ENCODE measurements at regions not wholly inside any gene's neighbourhood (a gene's known extent, or its start where the extent isn't known, plus 50 kb on each side); places are given as distances from the start of the nearest gene placed in this dataset.

GRCh38 chr12:123033392-123034021, 53.0 kb downstream of the ARL6IP4 start:
- peak in 1 of 4 donors; percentile 8 for DNase-seq
- Histone ChIP-seq H3K36me3 (peaks cover 0 to 20% of the 10 kb centered on the region in 2 donors), H3K4me3 (no peak overlapping the region), H3K27me3 (no peaks in the 10 kb centered on the region), H3K4me1 (peaks cover 0 to 16% of the 10 kb centered on the region in 2 donors), H3K27ac (no peak overlapping the region), H3K9me3 (no peaks in the 10 kb centered on the region)
- no peak for TF ChIP-seq CTCF (IDR thresholded peaks at IDR 0.05)
- intact Hi-C loops (cut with DNase I): no loop called here
- no peak for ATAC-seq

- Histone ChIP-seq H3K27ac (no peak overlapping the region), H3K36me3 (peaks cover 0 to 26% of the 10 kb centered on the region in 2 donors), H3K4me1 (peaks cover 0 to 16% of the 10 kb centered on the region in 2 donors), H3K27me3 (no peaks in the 10 kb centered on the region), H3K4me3 (no peak overlapping the region), H3K9me3 (no peaks in the 10 kb centered on the region)
- intact Hi-C loops (cut with DNase I): no loop called here
- TF ChIP-seq CTCF (IDR thresholded peaks at IDR 0.05): no peak
- peak; percentile 77 for ATAC-seq
- DNase-seq: peak in 2 of 4 donors; percentile 29 to 46
These were observed 52.4 kb downstream of the ARL6IP4 start for GRCh38 chr12:123032736-123033391.
